H9 (cell line): ENCODE measurements at regions not wholly inside any gene's neighbourhood (a gene's known extent, or its start where the extent isn't known, plus 50 kb on each side); places are given as distances from the start of the nearest gene placed in this dataset.

Source experiments
- DNase-seq: peaks from one replicate; pipeline ENCODE4 v3.0.0-alpha.2; 2017
- H2AFZ ChIP-seq: one replicate; pipeline ENCODE4 v1.6.1; 2013; ENCODE audit warnings: mild to moderate bottlenecking, low read length, control low read depth, moderate library complexity
- H2AK5ac ChIP-seq: 2 replicates; pipeline ENCODE4 v1.6.1; 2013; ENCODE audit warnings: low read length, control low read depth, mixed read lengths; ENCODE audit not compliant: insufficient read length
- H2BK120ac ChIP-seq: one replicate; pipeline ENCODE4 v1.6.1; 2013; ENCODE audit warnings: low read depth, mild to moderate bottlenecking, low read length, control low read depth, inconsistent platforms; ENCODE audit not compliant: poor library complexity, severe bottlenecking
- H2BK12ac ChIP-seq: 2 replicates; pipeline ENCODE4 v1.6.1; 2013; ENCODE audit warnings: low read length, control low read depth, mixed read lengths, low read depth; ENCODE audit not compliant: insufficient read length
- H2BK15ac ChIP-seq: 2 replicates; pipeline ENCODE4 v1.6.1; 2013; ENCODE audit warnings: low read depth, low read length, control low read depth
- H2BK20ac ChIP-seq: one replicate; pipeline ENCODE4 v1.6.1; 2013; ENCODE audit warnings: low read depth, mild to moderate bottlenecking, low read length, control low read depth, inconsistent platforms; ENCODE audit not compliant: poor library complexity, severe bottlenecking
- H2BK5ac ChIP-seq: 2 replicates; pipeline ENCODE4 v1.6.1; 2013; ENCODE audit warnings: low read length, control low read depth, mixed read lengths; ENCODE audit not compliant: insufficient read length
- H3K14ac ChIP-seq: 2 replicates; pipeline ENCODE4 v1.6.1; 2013; ENCODE audit warnings: low read length, control low read depth; ENCODE audit not compliant: insufficient read depth
- H3K18ac ChIP-seq: 2 replicates; pipeline ENCODE4 v1.6.1; 2013; ENCODE audit warnings: low read depth, mild to moderate bottlenecking, mixed read lengths, low read length, control low read depth; ENCODE audit not compliant: insufficient read length
- H3K23ac ChIP-seq: 2 replicates; pipeline ENCODE4 v1.6.1; 2013; ENCODE audit warnings: low read length, control low read depth, mixed read lengths, low read depth; ENCODE audit not compliant: insufficient read length
- H3K23me2 ChIP-seq: 2 replicates; pipeline ENCODE4 v1.6.1; 2013; ENCODE audit warnings: low read depth, mild to moderate bottlenecking, mixed read lengths, low read length, control low read depth; ENCODE audit not compliant: insufficient read length, poor library complexity, severe bottlenecking
- H3K27ac ChIP-seq: 2 replicates; pipeline ENCODE4 v1.5.1; 2013; ENCODE audit warnings: low read length, control low read depth, mixed read lengths, low read depth; ENCODE audit not compliant: insufficient read length
- H3K27me3 ChIP-seq: 2 replicates; pipeline ENCODE4 v1.6.1; 2013; ENCODE audit warnings: low read length, control low read depth, inconsistent platforms; ENCODE audit not compliant: insufficient read depth
- H3K4ac ChIP-seq: 2 replicates; pipeline ENCODE4 v1.6.1; 2013; ENCODE audit warnings: low read depth, mild to moderate bottlenecking, control low read depth, inconsistent platforms, low read length, moderate library complexity
- H3K4me1 ChIP-seq: 2 replicates; pipeline ENCODE4 v1.6.1; 2013; ENCODE audit warnings: low read length, control low read depth, inconsistent platforms; ENCODE audit not compliant: insufficient read depth
- H3K4me2 ChIP-seq: 2 replicates; pipeline ENCODE4 v1.6.1; 2013; ENCODE audit warnings: low read length, control low read depth, mixed read lengths; ENCODE audit not compliant: insufficient read length, insufficient read depth
- H3K56ac ChIP-seq: 2 replicates; pipeline ENCODE4 v1.6.1; 2013; ENCODE audit warnings: low read depth, mild to moderate bottlenecking, mixed read lengths, low read length, control low read depth; ENCODE audit not compliant: insufficient read length
- H3K79me1 ChIP-seq: 2 replicates; pipeline ENCODE4 v1.6.1; 2013; ENCODE audit warnings: low read depth, mild to moderate bottlenecking, moderate library complexity, low read length, control low read depth, inconsistent platforms; ENCODE audit not compliant: insufficient read depth, poor library complexity, severe bottlenecking
- H3K79me2 ChIP-seq: 2 replicates; pipeline ENCODE4 v1.6.1; 2013; ENCODE audit warnings: low read length, control low read depth, inconsistent platforms; ENCODE audit not compliant: insufficient read depth
- H3K9ac ChIP-seq: 2 replicates; pipeline ENCODE4 v1.6.1; 2013; ENCODE audit warnings: low read length, control low read depth, mixed read lengths; ENCODE audit not compliant: insufficient read length; ENCODE audit errors: extremely low read depth
- H3K9me3 ChIP-seq: one replicate; pipeline ENCODE4 v1.6.1; 2013; ENCODE audit warnings: low read depth, low read length, inconsistent platforms; ENCODE audit not compliant: control insufficient read depth
- H3T11ph ChIP-seq: one replicate; pipeline ENCODE4 v1.6.1; 2013; ENCODE audit warnings: mild to moderate bottlenecking, low read length, control low read depth, inconsistent platforms
- H4K20me1 ChIP-seq: one replicate; pipeline ENCODE4 v1.6.1; 2013; ENCODE audit not compliant: control insufficient read depth, insufficient read length, insufficient read depth
- H4K5ac ChIP-seq: 2 replicates; pipeline ENCODE4 v1.6.1; 2013; ENCODE audit warnings: low read depth, mild to moderate bottlenecking, mixed read lengths, low read length, control low read depth; ENCODE audit not compliant: insufficient read length
- H4K8ac ChIP-seq: replicated peaks from 2 replicates; pipeline ENCODE4 v1.6.1; 2013; ENCODE audit warnings: low read length, control low read depth, mixed read lengths, low read depth; ENCODE audit not compliant: insufficient read length
- H4K91ac ChIP-seq: 2 replicates; pipeline ENCODE4 v1.6.1; 2013; ENCODE audit warnings: low read depth, mild to moderate bottlenecking, moderate library complexity, mixed read lengths, low read length, control low read depth; ENCODE audit not compliant: insufficient read length
- H3K27ac Mint-ChIP-seq, 3 experiments: 2 replicates in 2 of 3; 3 replicates in 1 of 3; pipeline ENCODE4 v1.8.0; 2020 to 2021; ENCODE audit warnings: mixed read lengths in 3 of 3, mild to moderate bottlenecking in 1 of 3, moderate library complexity in 1 of 3
- H3K27me3 Mint-ChIP-seq: 2 replicates; pipeline ENCODE4 v1.8.0; 2021; ENCODE audit warnings: low read depth, mild to moderate bottlenecking, moderate library complexity, mixed read lengths
- H3K36me3 Mint-ChIP-seq, 3 experiments: 2 replicates in 2 of 3; 3 replicates in 1 of 3; pipeline ENCODE4 v1.8.0; 2020 to 2021; ENCODE audit warnings: low read depth in 3 of 3, mixed read lengths in 3 of 3; ENCODE audit not compliant: insufficient read depth in 1 of 3
- H3K4me1 Mint-ChIP-seq, 2 experiments: 2 replicates each; pipeline ENCODE4 v1.8.0; 2020; ENCODE audit warnings: mixed read lengths in 2 of 2
- H3K4me3 Mint-ChIP-seq, 2 experiments: 2 replicates in 1 of 2; 3 replicates in 1 of 2; pipeline ENCODE4 v1.8.0; 2020 to 2021; ENCODE audit warnings: mild to moderate bottlenecking in 2 of 2, mixed read lengths in 2 of 2, moderate library complexity in 1 of 2
- H3K9me3 Mint-ChIP-seq, 2 experiments: 2 replicates in 1 of 2; 3 replicates in 1 of 2; pipeline ENCODE4 v1.8.0; 2020; ENCODE audit warnings: mild to moderate bottlenecking in 2 of 2, mixed read lengths in 2 of 2, moderate library complexity in 1 of 2
- WGBS: extraction: QIAGEN DNeasy Blood & Tissue Kit; methylation state at CpG from one replicate; pipeline ENCODE4 v1.1.7; 2013; ENCODE audit warnings: missing lambda C conversion rate, low lambda C conversion rate, mixed read lengths; ENCODE audit not compliant: insufficient read length; ENCODE audit errors: extremely low coverage; 5-methylcytosine and 5-hydroxymethylcytosine counted together
- TF ChIP-seq, protein P1 (sequence below): fragments of 200-600 bp; sonication (generic); conservative IDR thresholded peaks from 3 replicates; pipeline ENCODE4 v1.8.0; 2021; ENCODE audit warnings: antibody characterized with exemption, mild to moderate bottlenecking

DNA sequence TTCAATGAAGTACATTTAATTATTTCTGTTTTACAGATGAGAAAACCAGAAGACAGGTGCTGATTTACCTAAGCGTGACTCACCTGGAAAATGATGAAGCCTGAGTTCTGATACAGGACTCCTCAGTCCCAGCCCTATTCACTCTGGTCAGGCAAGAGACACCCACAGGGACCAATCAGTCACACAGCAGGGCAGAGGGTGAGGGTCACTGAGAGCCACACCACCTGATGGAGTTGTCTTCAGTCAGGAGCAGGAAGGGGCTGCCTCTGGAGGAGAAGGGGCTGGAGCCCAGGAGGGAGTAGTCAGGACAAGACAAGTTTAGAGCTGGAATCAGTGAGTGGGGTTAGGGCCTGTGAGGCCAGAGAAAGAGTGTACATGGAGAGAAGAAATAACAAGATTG lies 251.2 kb upstream of the MOCS1 start:
- peaks cover 32 to 46% of the 10 kb centered on the region in 2 experiments for H3K9me3 Mint-ChIP-seq
- Histone ChIP-seq H3K23me2 (no peaks in the 10 kb centered on the region), H3K4ac (no peak overlapping the region), H4K8ac (no peak overlapping the region), H2BK15ac (no peak overlapping the region; the same call in 1 of the 2 replicates), H3K23ac (no peak overlapping the region), H2AFZ (no peak overlapping the region), H2BK20ac (no peak overlapping the region), H2AK5ac (no peak overlapping the region), H4K5ac (no peak overlapping the region), H3K56ac (no peak overlapping the region), H3K14ac (no peak overlapping the region), H2BK12ac (no peak overlapping the region), H3K9me3 (no peaks in the 10 kb centered on the region), H3K27me3 (no peaks in the 10 kb centered on the region), H3K27ac (no peak overlapping the region), H3T11ph (no peak overlapping the region), H2BK120ac (no peak overlapping the region), H3K9ac (no peak overlapping the region), H4K20me1 (no peaks in the 10 kb centered on the region), H3K4me2 (no peak overlapping the region), H2BK5ac (no peak overlapping the region), H3K79me1 (no peaks in the 10 kb centered on the region), H4K91ac (no peak overlapping the region), H3K4me1 (no peaks in the 10 kb centered on the region), H3K18ac (no peak overlapping the region), H3K79me2 (no peaks in the 10 kb centered on the region)
- WGBS: no CpG with 5 or more reads among the region's 1 CpG
- TF ChIP-seq, protein P1, sequence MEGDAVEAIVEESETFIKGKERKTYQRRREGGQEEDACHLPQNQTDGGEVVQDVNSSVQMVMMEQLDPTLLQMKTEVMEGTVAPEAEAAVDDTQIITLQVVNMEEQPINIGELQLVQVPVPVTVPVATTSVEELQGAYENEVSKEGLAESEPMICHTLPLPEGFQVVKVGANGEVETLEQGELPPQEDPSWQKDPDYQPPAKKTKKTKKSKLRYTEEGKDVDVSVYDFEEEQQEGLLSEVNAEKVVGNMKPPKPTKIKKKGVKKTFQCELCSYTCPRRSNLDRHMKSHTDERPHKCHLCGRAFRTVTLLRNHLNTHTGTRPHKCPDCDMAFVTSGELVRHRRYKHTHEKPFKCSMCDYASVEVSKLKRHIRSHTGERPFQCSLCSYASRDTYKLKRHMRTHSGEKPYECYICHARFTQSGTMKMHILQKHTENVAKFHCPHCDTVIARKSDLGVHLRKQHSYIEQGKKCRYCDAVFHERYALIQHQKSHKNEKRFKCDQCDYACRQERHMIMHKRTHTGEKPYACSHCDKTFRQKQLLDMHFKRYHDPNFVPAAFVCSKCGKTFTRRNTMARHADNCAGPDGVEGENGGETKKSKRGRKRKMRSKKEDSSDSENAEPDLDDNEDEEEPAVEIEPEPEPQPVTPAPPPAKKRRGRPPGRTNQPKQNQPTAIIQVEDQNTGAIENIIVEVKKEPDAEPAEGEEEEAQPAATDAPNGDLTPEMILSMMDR: no peak
- H3K27ac Mint-ChIP-seq: no peak overlapping the region
- peaks cover 15 to 27% of the 10 kb centered on the region in 2 experiments for H3K4me1 Mint-ChIP-seq
- H3K4me3 Mint-ChIP-seq: no peak overlapping the region; a peak in 1 of 5 replicates
- peaks cover 7% of the 10 kb centered on the region for H3K27me3 Mint-ChIP-seq
- H3K36me3 Mint-ChIP-seq: peaks cover 27 to 36% (median 35%) of the 10 kb centered on the region in 3 experiments
- DNase-seq: no peak
